ENCODE measurements at regions not wholly inside any gene's neighbourhood (a gene's known extent, or its start where the extent isn't known, plus 50 kb on each side); places are given as distances from the start of the nearest gene placed in this dataset.

DNA sequence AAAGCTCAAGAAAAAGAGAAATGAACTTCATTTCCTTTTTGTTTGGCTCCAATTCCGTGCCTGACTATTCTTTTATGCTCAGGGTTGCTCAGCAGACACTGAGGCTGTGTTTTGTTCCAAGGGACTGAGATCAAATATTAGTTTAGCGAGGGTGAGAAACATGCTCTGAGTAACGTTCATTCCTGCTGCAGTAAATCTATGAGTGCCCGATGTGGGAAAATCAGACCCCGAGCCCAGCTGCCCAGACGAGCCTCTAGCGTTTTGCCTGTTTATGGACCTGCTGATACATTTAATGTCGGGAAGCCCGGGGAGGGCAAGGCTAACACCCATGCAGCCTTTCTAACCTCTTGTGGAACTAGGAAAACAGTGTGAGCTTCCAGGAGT, 119.2 kb downstream of the VAPA start:
- no peak for DNase-seq (ENCODE audit: low read depth)

- no peak for DNase-seq (ENCODE audit: low read depth)
These were observed 121.6 kb downstream of the VAPA start for GRCh38 chr18:10035281-10035991.

DNA sequence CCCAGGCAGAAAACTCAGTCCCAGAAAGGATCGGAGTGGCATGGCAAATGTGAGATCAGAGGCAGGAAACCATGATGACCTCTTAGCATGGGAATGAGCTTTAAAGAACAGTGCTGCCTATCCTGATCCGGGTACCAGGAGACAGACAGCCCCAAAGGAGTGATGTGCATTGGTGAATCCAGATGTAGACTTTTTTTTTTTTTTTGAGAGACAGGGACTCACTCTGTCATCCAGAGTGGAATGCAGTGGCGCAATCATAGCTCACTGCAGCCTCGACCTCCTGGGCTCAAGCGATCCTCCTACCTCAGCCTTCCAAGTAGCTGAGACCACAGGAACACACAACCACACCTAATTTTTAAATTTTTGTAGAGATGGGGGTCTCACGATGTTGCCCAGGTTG, 122.7 kb downstream of the VAPA start:
- DNase-seq (ENCODE audit: low read depth) = no peak

DNA sequence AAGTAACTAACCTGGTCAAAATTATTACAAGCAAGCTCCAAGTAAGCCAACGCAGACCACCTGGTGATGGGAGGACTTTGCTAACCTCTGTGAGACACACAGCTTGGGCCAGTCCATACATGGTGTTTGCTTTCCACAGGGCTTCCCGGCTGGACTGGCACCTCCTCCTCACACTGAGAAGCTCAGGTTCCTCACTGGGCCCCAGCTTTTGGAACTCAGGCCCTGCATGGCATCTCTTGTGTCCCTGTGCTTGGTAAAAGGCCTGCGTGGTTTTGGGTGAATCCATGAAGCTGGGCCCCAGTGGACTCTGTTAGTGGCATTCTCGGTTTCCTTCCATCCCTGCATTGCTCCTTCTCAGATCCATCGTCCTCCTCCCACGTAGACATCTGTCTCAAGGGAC, 123.4 kb downstream of the VAPA start:
- DNase-seq (ENCODE audit: low read depth) = no peak

DNA sequence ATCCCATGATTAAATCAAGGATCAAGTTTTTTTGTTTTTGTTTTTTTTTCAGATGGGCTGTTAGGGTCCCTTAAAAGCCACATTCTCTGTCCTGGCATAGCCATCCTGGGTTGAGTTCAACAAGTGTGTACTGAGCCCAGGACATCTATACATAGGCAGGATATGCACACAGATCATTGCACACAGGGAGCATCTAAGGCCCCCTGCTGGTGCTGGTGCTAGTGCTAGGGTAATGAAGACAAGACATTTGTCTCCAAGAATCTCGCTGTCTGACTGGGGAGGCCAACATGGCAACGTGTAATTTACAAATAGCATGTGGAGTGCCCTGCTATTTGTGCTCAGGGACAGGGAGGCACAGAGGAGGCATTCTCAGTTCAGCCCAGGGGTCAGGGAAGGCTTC, 124.5 kb downstream of the VAPA start:
- DNase-seq (ENCODE audit: low read depth) = no peak

DNA sequence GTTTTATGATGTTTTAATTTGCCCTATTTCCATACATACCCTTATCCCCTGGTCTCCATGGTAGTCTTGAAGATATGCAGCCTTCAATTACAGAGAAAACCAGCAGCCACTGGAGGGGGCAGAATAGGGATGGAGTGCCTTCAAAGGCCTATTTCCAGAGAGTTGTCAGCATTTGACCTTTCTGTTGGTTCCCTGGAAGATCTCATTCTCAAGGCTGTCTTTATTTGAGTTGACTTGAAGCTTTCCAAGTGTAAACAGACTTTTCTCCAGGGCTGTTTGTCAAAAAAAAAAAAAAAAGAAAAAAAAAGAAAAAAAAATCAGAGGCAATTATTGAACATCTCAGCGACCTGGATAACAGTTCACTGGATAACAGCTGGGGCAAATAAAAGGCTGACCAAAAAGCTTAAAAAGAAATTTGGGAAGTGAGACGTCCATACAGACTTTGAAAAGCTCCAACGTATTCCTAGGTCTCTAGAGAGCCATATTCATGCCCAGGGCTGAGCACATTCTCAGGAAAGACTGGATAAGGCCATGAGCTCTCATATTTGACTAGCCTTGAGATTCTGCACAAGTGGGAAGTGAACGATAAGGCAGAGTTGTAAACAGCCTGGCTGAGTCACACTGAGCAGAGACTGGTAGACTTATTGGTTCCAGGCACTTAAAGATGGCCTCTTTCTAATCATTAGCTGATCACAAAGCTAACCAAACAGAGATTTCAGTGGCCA, 126.6 kb downstream of the VAPA start:
- DNase-seq (ENCODE audit: low read depth) = no peak

- no peak for DNase-seq (ENCODE audit: low read depth)
These were observed 127.4 kb downstream of the VAPA start for GRCh38 chr18:10041180-10041579.

DNA sequence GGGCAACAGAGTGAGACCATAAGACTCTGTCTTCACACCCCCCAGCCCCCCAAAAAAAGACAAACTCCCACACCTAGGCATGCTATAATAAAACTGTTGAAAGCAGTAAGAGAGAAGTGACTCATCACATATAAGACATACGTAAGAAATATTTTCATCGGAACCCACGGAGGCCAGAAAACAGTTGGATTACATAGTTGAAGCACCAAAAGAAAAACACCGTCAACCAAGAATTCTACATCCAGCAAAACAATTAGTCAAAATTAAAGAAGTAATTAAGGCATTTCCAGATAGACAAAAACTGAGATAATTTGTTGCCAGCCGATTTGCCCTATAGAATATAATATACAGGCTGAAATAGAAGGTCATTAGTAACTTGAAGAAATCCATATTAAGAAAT, 128.7 kb downstream of the VAPA start:
- no peak for DNase-seq (ENCODE audit: low read depth)

GRCh38 chr18:10044054-10044453, 130.2 kb downstream of the VAPA start:
- DNase-seq (ENCODE audit: low read depth) = no peak

GRCh38 chr18:10045296-10045891, 131.6 kb downstream of the VAPA start:
- no peak for DNase-seq (ENCODE audit: low read depth)

DNA sequence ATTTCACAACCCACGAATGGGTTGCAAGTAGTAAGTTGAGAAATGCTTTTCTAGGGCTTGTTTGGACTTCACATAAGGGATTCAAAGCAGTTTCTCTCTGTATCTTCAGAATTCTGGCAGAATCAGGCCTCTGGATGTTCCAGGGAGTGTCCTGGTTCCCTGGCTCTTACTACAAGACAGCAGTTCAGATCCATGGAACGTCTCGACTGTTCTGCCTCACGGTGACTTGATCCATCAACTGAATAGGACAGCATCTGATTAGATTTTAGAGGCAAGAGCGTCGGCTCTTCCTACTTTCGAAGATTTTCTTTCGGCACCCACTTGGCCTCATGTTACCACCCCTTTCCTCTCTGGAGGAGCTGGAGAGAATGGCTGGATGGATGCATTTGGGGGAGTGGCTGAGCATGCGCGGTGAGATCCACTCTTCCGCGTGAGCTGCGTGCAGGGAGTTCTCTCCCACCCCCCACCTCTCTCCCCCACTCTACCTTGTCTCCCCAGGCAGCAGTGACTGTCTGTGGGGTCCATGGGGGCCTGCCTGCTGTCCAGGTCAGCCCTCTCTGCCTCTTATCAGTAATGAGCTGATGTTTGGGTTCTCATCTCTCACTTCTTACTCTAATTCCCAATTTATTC, 132.5 kb downstream of the VAPA start:
- no peak for DNase-seq (ENCODE audit: low read depth)

DNA sequence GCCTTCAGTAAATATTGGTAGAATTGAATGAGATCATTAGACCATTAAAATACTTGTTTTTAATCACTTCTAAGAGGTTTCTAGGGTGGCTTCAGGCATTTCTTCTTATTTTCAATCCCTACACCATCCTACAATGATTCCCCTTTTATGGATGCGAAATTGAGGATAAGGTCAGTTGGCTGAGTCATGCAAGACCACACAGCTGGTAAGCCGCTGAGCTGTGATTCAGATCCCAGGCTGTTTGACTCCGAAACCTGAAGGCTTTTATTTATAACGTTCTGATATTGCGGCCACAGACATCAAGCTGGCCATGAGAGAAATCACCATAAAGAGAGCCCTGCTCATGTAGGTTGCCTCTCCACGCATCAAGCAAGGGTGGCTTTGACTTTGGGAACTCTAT, 133.4 kb downstream of the VAPA start:
- no peak for DNase-seq (ENCODE audit: low read depth)

- no peak for DNase-seq (ENCODE audit: low read depth)
These were observed 135.9 kb downstream of the VAPA start for GRCh38 chr18:10049747-10050146.

GRCh38 chr18:10050956-10051355, 137.1 kb downstream of the VAPA start:
- no peak for DNase-seq (ENCODE audit: low read depth)

- DNase-seq (ENCODE audit: low read depth) = peak; percentile 76
These were observed 138.2 kb downstream of the VAPA start for GRCh38 chr18:10051877-10052631.

- DNase-seq (ENCODE audit: low read depth) = no peak
These were observed 139.1 kb downstream of the VAPA start for GRCh38 chr18:10052871-10053270.

GRCh38 chr18:10053861-10054260, 140.0 kb downstream of the VAPA start:
- no peak for DNase-seq (ENCODE audit: low read depth)

DNA sequence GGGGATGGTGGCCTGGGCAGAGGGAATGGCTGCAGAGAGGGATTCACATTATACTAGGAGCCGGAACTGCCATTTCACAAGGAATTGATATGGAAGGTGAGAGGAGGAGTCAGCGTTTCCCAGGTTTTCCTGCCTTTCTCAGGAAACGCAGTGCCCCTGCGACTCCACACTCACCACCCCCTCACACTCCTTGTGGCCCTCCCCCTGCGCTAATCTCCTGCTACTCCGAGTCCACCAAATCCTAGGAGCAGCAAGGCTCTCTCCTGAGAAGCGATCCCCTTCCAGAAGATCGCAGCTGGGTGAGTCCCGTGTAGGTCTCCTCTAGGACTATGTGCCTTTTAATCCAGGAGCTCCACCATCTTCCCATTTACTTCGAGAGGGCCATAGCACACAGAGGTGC, 140.6 kb downstream of the VAPA start:
- no peak for DNase-seq (ENCODE audit: low read depth)

GRCh38 chr18:10055125-10055750, 141.4 kb downstream of the VAPA start:
- no peak for DNase-seq (ENCODE audit: low read depth)

GRCh38 chr18:10056506-10056905, 142.7 kb downstream of the VAPA start:
- DNase-seq (ENCODE audit: low read depth) = no peak

DNA sequence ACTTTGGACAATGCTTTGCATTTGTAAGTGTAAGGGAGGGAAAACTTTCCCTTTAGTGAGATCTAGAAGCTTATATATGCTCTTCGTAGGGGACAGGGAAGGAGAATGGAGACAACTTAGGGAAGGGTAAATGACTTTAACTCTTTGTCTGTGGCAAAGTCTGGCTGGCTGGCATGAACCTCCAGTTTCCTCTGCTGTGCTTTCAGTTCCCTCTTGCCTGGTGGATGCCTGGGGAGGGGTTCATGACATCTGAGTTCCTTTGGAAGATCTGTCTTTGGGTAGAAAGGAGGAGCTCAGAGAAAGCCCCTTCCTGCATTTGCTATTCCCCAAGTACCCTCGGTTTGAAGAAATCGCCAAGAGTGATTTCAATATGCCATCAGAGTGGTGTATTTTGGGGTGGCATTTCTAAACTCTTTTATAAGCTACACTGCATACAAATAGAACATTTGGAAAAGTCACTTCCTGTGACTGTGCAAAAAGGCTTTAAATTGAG, 143.6 kb downstream of the VAPA start:
- no peak for DNase-seq (ENCODE audit: low read depth)
